Panc1 (cell line): ENCODE measurements at regions not wholly inside any gene's neighbourhood (a gene's known extent, or its start where the extent isn't known, plus 50 kb on each side); places are given as distances from the start of the nearest gene placed in this dataset.

Experiments
- ATAC-seq: fragments of 200-7000 bp; cut with Tn5 transposase; 2 replicates; pipeline ENCODE4 v1.9.1; 2020; ENCODE audit warnings: mild to moderate bottlenecking, moderate library complexity
- BruUV-seq: library from RNA; stranded (reverse); fragments of 400-500 nt; replicated peaks from 2 replicates; lab custom pipeline; 2021; lab: Mats Ljungman, UMichigan
- CTCF ChIA-PET: fragments of 300-600 bp; sonication (Branson Sonifier 250); formaldehyde crosslinking; loops from one replicate; lab custom pipeline; 2022; ENCODE audit warnings: antibody characterized with exemption; lab: Charles Lee
- POLR2A ChIA-PET: fragments of 300-600 bp; sonication (Branson Sonifier 250); formaldehyde crosslinking; loops from one replicate; lab custom pipeline; 2022; ENCODE audit warnings: antibody characterized with exemption; lab: Charles Lee
- DNase-seq: peaks from one replicate; pipeline ENCODE4 v3.0.0-alpha.2; 2010; ENCODE audit warnings: low read depth, low spot score
- H3K27ac ChIP-seq: 2 replicates; pipeline ENCODE4 v1.5.1; 2011; ENCODE audit warnings: mild to moderate bottlenecking, low read length, inconsistent platforms
- H3K27me3 ChIP-seq: fragments of 200-500 bp; sonication (Bioruptor generic); 2 replicates; pipeline ENCODE4 v1.6.0; 2014; ENCODE audit warnings: low read length, inconsistent platforms; ENCODE audit not compliant: control insufficient read depth, insufficient read depth
- H3K36me3 ChIP-seq: fragments of 200-500 bp; sonication (Bioruptor generic); 2 replicates; pipeline ENCODE4 v1.5.1; 2014; ENCODE audit warnings: inconsistent platforms, mild to moderate bottlenecking, low read length, moderate library complexity; ENCODE audit not compliant: control insufficient read depth, insufficient read depth
- H3K4me1 ChIP-seq: 2 replicates; pipeline ENCODE4 v1.5.1; 2011; ENCODE audit warnings: inconsistent platforms, mild to moderate bottlenecking, low read length, moderate library complexity; ENCODE audit not compliant: control insufficient read depth, insufficient read depth
- H3K4me3 ChIP-seq, 2 experiments: 2 replicates each; pipeline ENCODE4 v1.5.1; 2011 to 2012; ENCODE audit warnings: low read depth in 2 of 2, low read length in 2 of 2, mild to moderate bottlenecking in 2 of 2, inconsistent platforms in 1 of 2, moderate library complexity in 1 of 2
- H3K9me3 ChIP-seq: fragments of 200-500 bp; sonication (Bioruptor generic); 2 replicates; pipeline ENCODE4 v1.5.1; 2014; ENCODE audit warnings: low read depth, mild to moderate bottlenecking, inconsistent platforms, low read length, moderate library complexity; ENCODE audit not compliant: control insufficient read depth, insufficient read depth
- CTCF ChIP-seq: fragments of 450-650 bp; IDR thresholded peaks from 2 replicates; pipeline ENCODE4 v1.5.1; 2017; ENCODE audit warnings: mild to moderate bottlenecking
- POLR2AphosphoS5 ChIP-seq: IDR thresholded peaks from 2 replicates; pipeline ENCODE4 v1.6.1; 2012; ENCODE audit warnings: mild to moderate bottlenecking, low read depth, low read length, moderate library complexity
- SIN3A ChIP-seq: IDR thresholded peaks from 2 replicates; pipeline ENCODE4 v1.6.1; 2012; ENCODE audit warnings: low read depth, mild to moderate bottlenecking, low read length, moderate library complexity, borderline replicate concordance; ENCODE audit not compliant: insufficient read depth
- TCF7L2 ChIP-seq: IDR thresholded peaks from 2 replicates; pipeline ENCODE4 v1.6.1; 2011; ENCODE audit warnings: mild to moderate bottlenecking, low read depth, low read length, inconsistent platforms
- in situ Hi-C: cut with HindIII; loops from 2 replicates; pipeline ENCODE4 v1.10.0; 2016; ENCODE audit warnings: low sequenced_read_pairs, low pct_unique_long_range_greater_than_20kb
- intact Hi-C: fragments of 100-400 bp; cut with micrococcal nuclease; formaldehyde crosslinking; loops from one replicate; pipeline ENCODE4 v1.10.0; 2022; ENCODE audit not compliant: unreplicated experiment
- TF ChIP-seq, protein P1 (sequence below), 2 experiments: IDR thresholded peaks; 2 replicates each; pipeline ENCODE4 v1.6.1; 2011 to 2012; ENCODE audit warnings: low read depth in 2 of 2, control low read depth in 1 of 2, low read length in 1 of 2, mild to moderate bottlenecking in 1 of 2, moderate library complexity in 1 of 2; ENCODE audit not compliant: insufficient read depth in 1 of 2

GRCh38 chr14:61644834-61645233, 50.5 kb upstream of the HIF1A start:
- intact Hi-C loops, result no loop called here
- no peaks in the 10 kb centered on the region for H3K9me3 ChIP-seq
- ATAC-seq, result no peak
- H3K36me3 ChIP-seq, result no peaks in the 10 kb centered on the region
- TF ChIP-seq POLR2AphosphoS5 (no peak), CTCF (no peak), TCF7L2 (no peak), SIN3A (no peak)
- TF ChIP-seq, protein P1, sequence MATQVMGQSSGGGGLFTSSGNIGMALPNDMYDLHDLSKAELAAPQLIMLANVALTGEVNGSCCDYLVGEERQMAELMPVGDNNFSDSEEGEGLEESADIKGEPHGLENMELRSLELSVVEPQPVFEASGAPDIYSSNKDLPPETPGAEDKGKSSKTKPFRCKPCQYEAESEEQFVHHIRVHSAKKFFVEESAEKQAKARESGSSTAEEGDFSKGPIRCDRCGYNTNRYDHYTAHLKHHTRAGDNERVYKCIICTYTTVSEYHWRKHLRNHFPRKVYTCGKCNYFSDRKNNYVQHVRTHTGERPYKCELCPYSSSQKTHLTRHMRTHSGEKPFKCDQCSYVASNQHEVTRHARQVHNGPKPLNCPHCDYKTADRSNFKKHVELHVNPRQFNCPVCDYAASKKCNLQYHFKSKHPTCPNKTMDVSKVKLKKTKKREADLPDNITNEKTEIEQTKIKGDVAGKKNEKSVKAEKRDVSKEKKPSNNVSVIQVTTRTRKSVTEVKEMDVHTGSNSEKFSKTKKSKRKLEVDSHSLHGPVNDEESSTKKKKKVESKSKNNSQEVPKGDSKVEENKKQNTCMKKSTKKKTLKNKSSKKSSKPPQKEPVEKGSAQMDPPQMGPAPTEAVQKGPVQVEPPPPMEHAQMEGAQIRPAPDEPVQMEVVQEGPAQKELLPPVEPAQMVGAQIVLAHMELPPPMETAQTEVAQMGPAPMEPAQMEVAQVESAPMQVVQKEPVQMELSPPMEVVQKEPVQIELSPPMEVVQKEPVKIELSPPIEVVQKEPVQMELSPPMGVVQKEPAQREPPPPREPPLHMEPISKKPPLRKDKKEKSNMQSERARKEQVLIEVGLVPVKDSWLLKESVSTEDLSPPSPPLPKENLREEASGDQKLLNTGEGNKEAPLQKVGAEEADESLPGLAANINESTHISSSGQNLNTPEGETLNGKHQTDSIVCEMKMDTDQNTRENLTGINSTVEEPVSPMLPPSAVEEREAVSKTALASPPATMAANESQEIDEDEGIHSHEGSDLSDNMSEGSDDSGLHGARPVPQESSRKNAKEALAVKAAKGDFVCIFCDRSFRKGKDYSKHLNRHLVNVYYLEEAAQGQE (IDR thresholded peaks at IDR 0.05; ENCODE audit: insufficient read depth in 1 of 2, low read depth in 2 of 2, low read length in 1 of 2), result no peak
- no peak for DNase-seq
- no peak overlapping the region for H3K27ac ChIP-seq
- no peaks in the 10 kb centered on the region for H3K27me3 ChIP-seq
- no peaks in the 10 kb centered on the region for H3K4me1 ChIP-seq
- in situ Hi-C loops, result no loop called here
- POLR2A ChIA-PET, result no interaction called here
- H3K4me3 ChIP-seq, result no peak overlapping the region
- no TSS peak for BruUV-seq
- CTCF ChIA-PET, result no interaction called here

GRCh38 chr14:61645247-61645646, 50.1 kb upstream of the HIF1A start:
- ATAC-seq (no peak), DNase-seq (no peak)
- no peaks in the 10 kb centered on the region for H3K9me3 ChIP-seq
- in situ Hi-C loops (no loop called here), intact Hi-C loops (no loop called here)
- TF ChIP-seq CTCF, result no peak
- no peak for TF ChIP-seq POLR2AphosphoS5
- no peak for TF ChIP-seq SIN3A
- TF ChIP-seq TCF7L2, result no peak
- TF ChIP-seq, protein P1 (IDR thresholded peaks at IDR 0.05; ENCODE audit: insufficient read depth in 1 of 2, low read depth in 2 of 2, low read length in 1 of 2), result no peak
- no peaks in the 10 kb centered on the region for H3K27me3 ChIP-seq
- no peak overlapping the region for H3K27ac ChIP-seq
- no peaks in the 10 kb centered on the region for H3K4me1 ChIP-seq
- no peak overlapping the region for H3K4me3 ChIP-seq
- no peaks in the 10 kb centered on the region for H3K36me3 ChIP-seq
- POLR2A ChIA-PET, result no interaction called here
- CTCF ChIA-PET, result no interaction called here
- BruUV-seq, result no TSS peak
